Keratinocyte (primary cell): ENCODE measurements at regions not wholly inside any gene's neighbourhood (a gene's known extent, or its start where the extent isn't known, plus 50 kb on each side); places are given as distances from the start of the nearest gene placed in this dataset.

ENCODE experiments used
- DNase-seq: peaks from one replicate; pipeline ENCODE4 v3.0.0-alpha.2; 2011; ENCODE audit warnings: low read depth, missing footprints, low spot score
- FAIRE-seq: peaks from 2 replicates; lab custom pipeline; 2011; peaks lifted over from hg19 to GRCh38; lab: Jason Lieb, UNC
- H2AFZ ChIP-seq: 2 replicates; pipeline ENCODE4 v1.6.0; 2012; ENCODE audit warnings: low read length, control low read depth, inconsistent platforms; ENCODE audit not compliant: control insufficient read depth
- H3K27ac ChIP-seq: 2 replicates; pipeline ENCODE4 v1.5.1; 2011; ENCODE audit warnings: low read length; ENCODE audit not compliant: control insufficient read depth, insufficient read depth
- H3K27me3 ChIP-seq: 3 replicates; pipeline ENCODE4 v1.6.0; 2011; ENCODE audit warnings: low read length; ENCODE audit not compliant: control insufficient read depth, insufficient read depth; ENCODE audit errors: extremely low read depth
- H3K36me3 ChIP-seq, 2 experiments: 2 replicates in 1 of 2; 3 replicates in 1 of 2; pipeline ENCODE4 v1.5.1; 2011; ENCODE audit warnings: low read length in 2 of 2, mild to moderate bottlenecking in 1 of 2; ENCODE audit not compliant: control insufficient read depth in 2 of 2, insufficient read depth in 2 of 2; ENCODE audit errors: extremely low read depth in 1 of 2
- H3K4me1 ChIP-seq: 3 replicates; pipeline ENCODE4 v1.5.1; 2011; ENCODE audit warnings: low read length; ENCODE audit not compliant: control insufficient read depth, insufficient read depth; ENCODE audit errors: extremely low read depth
- H3K4me2 ChIP-seq: 3 replicates; pipeline ENCODE4 v1.6.0; 2011; ENCODE audit warnings: low read depth, low read length; ENCODE audit not compliant: control insufficient read depth, insufficient read depth; ENCODE audit errors: extremely low read depth
- H3K4me3 ChIP-seq, 3 experiments: fragments of 200-600 bp in 1 of 3; sonication (generic) in 1 of 3; 2 replicates in 2 of 3; 3 replicates in 1 of 3; pipeline ENCODE4 v1.5.1; 2011 to 2016; ENCODE audit warnings: low read length in 3 of 3, mild to moderate bottlenecking in 3 of 3, control low read depth in 2 of 3, inconsistent platforms in 1 of 3, low read depth in 1 of 3, mixed read lengths in 1 of 3, mixed run types in 1 of 3, moderate library complexity in 1 of 3; ENCODE audit not compliant: control insufficient read depth in 2 of 3, insufficient read depth in 2 of 3; ENCODE audit errors: extremely low read depth in 1 of 3
- H3K79me2 ChIP-seq: 2 replicates; pipeline ENCODE4 v1.6.0; 2012; ENCODE audit warnings: low read length; ENCODE audit not compliant: control insufficient read depth, insufficient read depth
- H3K9ac ChIP-seq: 3 replicates; pipeline ENCODE4 v1.6.0; 2011; ENCODE audit warnings: low read length; ENCODE audit not compliant: control insufficient read depth, insufficient read depth; ENCODE audit errors: extremely low read depth
- H3K9me1 ChIP-seq: 3 replicates; pipeline ENCODE4 v1.6.0; 2011; ENCODE audit warnings: low read length; ENCODE audit not compliant: control insufficient read depth, insufficient read depth; ENCODE audit errors: extremely low read depth
- H3K9me3 ChIP-seq: 2 replicates; pipeline ENCODE4 v1.5.1; 2012; ENCODE audit warnings: low read depth, low read length; ENCODE audit not compliant: control insufficient read depth
- H4K20me1 ChIP-seq: 3 replicates; pipeline ENCODE4 v1.6.0; 2011; ENCODE audit warnings: low read length; ENCODE audit not compliant: control insufficient read depth, insufficient read depth; ENCODE audit errors: extremely low read depth
- EZH2 ChIP-seq: IDR thresholded peaks from one replicate; pipeline ENCODE4 v1.6.1; 2012; ENCODE audit warnings: inconsistent platforms, mild to moderate bottlenecking, low read length, moderate library complexity
- dilution Hi-C: fragments of 300-500 bp; cut with MboI; formaldehyde crosslinking; loops from one replicate; pipeline ENCODE4 v1.7.0; 2020; ENCODE audit warnings: low sequenced_read_pairs; ENCODE audit not compliant: extremely low pct_ligation_motif_present
- TF ChIP-seq, protein P1 (sequence below), 3 experiments: IDR thresholded peaks in 1 of 3; conservative IDR thresholded peaks in 1 of 3; optimal IDR thresholded peaks in 1 of 3; 2 replicates in 2 of 3; 3 replicates in 1 of 3; pipeline versions ENCODE3 to v1.5.1; 2011; ENCODE audit warnings: low read length in 3 of 3, mild to moderate bottlenecking in 3 of 3, moderate library complexity in 2 of 3, control low read depth in 1 of 3, inconsistent platforms in 1 of 3; ENCODE audit not compliant: insufficient read depth in 2 of 3; ENCODE audit errors: extremely low read depth in 1 of 3

DNA sequence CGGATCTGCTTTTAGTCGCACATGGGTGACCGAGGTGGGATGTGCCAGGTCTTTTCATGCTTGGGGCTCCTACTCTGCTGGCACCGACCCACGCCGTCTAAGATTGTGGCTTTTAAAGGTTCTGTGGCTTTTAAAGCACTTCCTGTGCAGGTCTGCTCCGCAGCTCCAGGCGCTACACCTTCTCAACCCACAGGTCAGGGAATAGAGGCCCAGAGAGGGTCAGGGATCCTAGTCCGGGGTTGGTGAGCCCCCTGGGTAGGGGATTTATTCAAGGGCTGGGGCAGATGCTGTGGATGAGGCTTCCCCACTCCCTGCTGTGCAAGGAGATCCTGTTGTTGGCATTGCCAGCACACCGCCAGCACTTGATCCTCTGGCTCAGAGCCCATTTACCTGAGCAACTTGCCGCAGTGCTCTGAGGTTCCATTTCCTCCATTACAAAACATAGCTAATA lies 212.8 kb upstream of the RAB4A start:
- no peaks in the 10 kb centered on the region for H3K4me1 ChIP-seq
- no peaks in the 10 kb centered on the region for H3K9me1 ChIP-seq
- no peaks in the 10 kb centered on the region for H3K36me3 ChIP-seq
- H3K9me3 ChIP-seq: no peaks in the 10 kb centered on the region
- no peak for FAIRE-seq
- H3K4me3 ChIP-seq: no peak overlapping the region
- no peak for DNase-seq
- dilution Hi-C loops: no loop called here
- TF ChIP-seq EZH2: no peak
- TF ChIP-seq, protein P1, sequence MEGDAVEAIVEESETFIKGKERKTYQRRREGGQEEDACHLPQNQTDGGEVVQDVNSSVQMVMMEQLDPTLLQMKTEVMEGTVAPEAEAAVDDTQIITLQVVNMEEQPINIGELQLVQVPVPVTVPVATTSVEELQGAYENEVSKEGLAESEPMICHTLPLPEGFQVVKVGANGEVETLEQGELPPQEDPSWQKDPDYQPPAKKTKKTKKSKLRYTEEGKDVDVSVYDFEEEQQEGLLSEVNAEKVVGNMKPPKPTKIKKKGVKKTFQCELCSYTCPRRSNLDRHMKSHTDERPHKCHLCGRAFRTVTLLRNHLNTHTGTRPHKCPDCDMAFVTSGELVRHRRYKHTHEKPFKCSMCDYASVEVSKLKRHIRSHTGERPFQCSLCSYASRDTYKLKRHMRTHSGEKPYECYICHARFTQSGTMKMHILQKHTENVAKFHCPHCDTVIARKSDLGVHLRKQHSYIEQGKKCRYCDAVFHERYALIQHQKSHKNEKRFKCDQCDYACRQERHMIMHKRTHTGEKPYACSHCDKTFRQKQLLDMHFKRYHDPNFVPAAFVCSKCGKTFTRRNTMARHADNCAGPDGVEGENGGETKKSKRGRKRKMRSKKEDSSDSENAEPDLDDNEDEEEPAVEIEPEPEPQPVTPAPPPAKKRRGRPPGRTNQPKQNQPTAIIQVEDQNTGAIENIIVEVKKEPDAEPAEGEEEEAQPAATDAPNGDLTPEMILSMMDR (optimal IDR thresholded peaks at IDR 0.05 in 1 of 3, IDR thresholded peaks at IDR 0.05 in 1 of 3, conservative IDR thresholded peaks at IDR 0.05 in 1 of 3; ENCODE audit: extremely low read depth in 1 of 3, insufficient read depth in 2 of 3, low read length in 3 of 3): no peak
- H3K27me3 ChIP-seq: peaks cover 17% of the 10 kb centered on the region
- H3K4me2 ChIP-seq: no peak overlapping the region
- H2AFZ ChIP-seq: no peak overlapping the region
- H3K79me2 ChIP-seq: no peaks in the 10 kb centered on the region
- H3K27ac ChIP-seq: no peak overlapping the region
- H4K20me1 ChIP-seq: no peaks in the 10 kb centered on the region
- no peak overlapping the region for H3K9ac ChIP-seq

DNA sequence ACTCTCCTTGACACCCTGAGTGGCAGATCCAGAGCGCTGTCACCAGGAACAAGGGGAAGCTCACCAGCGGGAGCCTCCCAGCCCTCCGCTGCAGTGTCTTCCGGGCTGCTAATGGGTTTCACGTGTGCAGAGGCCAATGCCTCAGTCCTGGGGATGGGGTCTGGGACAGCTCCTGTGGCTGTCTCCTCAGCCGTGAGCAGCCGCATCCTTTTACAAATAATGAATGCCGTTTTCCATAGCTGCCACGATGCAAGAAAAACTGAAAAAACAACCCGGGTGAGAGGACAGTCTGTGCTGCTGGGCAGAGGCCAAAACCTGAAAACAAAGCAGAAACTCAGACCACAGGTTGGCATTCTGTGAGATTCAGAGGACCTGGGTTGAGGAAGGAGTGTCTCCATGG lies 212.2 kb upstream of the RAB4A start:
- Histone ChIP-seq H3K27me3 (peaks cover 17% of the 10 kb centered on the region), H3K4me1 (no peaks in the 10 kb centered on the region), H3K9me3 (no peaks in the 10 kb centered on the region), H3K36me3 (no peaks in the 10 kb centered on the region), H3K9ac (no peak overlapping the region), H2AFZ (no peak overlapping the region), H3K79me2 (no peaks in the 10 kb centered on the region), H4K20me1 (no peaks in the 10 kb centered on the region), H3K4me2 (no peak overlapping the region), H3K9me1 (no peaks in the 10 kb centered on the region), H3K4me3 (no peak overlapping the region), H3K27ac (no peak overlapping the region)
- TF ChIP-seq, protein P1 (optimal IDR thresholded peaks at IDR 0.05 in 1 of 3, IDR thresholded peaks at IDR 0.05 in 1 of 3, conservative IDR thresholded peaks at IDR 0.05 in 1 of 3; ENCODE audit: extremely low read depth in 1 of 3, insufficient read depth in 2 of 3, low read length in 3 of 3): no peak
- TF ChIP-seq EZH2: no peak
- DNase-seq (no peak), FAIRE-seq (no peak)
- dilution Hi-C loops: no loop called here
